ENCODE measurements at regions not wholly inside any gene's neighbourhood (a gene's known extent, or its start where the extent isn't known, plus 50 kb on each side); places are given as distances from the start of the nearest gene placed in this dataset.

DNA sequence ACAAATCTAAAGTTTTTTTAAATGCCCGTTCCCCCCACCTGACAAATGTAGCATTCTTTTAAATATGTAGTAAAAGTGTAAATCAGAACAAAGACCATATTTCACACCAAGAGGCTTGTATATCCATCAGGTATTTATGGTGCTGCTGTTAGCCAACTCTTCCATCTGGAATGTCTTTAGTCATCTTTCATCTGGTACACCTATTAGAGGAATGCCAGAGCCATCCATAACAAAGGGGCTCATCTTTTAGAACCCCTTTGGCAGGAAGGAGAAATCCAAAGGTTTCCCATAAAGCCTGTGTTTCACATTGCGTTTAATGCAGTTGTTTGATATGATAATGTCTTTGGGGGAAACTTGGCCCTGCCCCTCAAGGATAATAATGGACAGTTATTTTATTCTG lies 79.3 kb upstream of the C1orf87 start:
- DNase-seq = no peak

DNA sequence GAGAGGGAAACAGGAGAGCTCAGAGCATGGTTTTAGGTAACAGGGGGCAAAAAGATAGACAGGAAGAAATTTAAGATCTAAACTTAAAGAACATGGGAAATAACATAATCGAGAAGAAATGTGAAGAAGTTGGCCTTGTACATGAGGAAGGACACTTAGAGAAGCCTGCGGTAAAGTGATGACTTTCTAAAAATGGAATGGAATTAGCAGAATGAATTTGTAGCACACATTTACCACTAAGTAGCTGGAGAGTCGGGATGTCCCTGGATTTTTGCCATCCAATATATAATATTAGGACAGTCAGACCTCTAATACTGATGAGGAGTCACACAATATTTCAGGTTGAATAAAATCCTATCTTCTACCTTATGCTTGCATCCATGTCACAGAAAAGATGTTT lies 77.7 kb upstream of the C1orf87 start:
- DNase-seq = no peak

DNA sequence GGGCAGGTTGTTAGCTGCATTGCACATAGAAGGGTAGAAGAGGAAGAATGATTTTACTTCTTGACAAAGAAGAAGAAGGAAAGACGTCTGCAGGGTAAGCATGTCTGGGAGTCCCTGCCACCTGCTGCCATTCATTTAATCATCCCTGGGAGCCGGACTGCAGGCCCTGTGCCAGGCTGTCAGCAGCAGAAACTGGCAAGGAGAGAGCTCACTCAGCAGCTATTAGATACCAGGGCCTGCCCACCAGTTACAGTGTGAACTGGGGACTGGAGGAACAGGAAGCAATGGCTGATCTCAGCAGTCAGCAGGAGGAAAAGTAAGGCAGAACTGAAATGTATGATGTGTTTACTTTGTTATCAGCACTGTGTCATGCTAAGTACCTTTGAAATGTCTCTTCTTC lies 75.7 kb upstream of the C1orf87 start:
- DNase-seq = no peak

DNA sequence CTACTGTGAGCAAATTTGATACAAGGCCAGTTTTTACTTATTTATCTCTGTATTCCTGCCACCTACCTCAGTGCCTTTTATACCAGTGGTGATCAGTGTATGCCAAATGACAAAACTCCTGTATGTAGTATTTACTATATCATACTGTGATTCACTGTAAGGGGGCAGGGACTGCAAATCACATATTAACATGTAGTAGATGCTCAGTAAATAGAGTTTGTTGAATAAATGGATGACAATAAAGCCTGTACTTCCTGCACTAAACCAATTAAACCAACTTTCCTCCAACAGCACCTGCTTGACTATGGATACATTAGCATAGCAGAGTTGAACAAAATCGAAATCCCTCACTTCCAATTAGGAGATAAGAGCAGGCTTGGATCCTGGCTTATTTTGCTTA lies 73.3 kb upstream of the C1orf87 start:
- no peak for DNase-seq

DNA sequence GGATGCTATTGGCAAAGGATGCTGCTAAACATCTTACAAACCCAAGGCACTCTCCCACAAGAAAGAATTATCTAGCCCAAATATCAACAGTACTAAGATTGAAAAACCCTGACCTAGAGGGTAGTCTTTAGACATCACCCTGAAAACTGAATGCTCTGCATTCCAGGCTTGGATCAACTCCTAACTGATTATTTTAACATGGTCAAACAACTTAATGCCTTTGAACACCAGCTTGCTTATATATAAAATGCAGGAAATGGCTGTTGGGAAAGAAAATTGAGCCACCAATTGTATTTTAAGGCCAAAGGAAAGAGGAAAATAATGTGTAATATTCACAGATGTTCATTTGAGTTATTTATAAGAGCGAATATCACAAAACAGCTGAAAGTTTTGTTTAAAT lies 72.2 kb upstream of the C1orf87 start:
- DNase-seq = no peak

DNA sequence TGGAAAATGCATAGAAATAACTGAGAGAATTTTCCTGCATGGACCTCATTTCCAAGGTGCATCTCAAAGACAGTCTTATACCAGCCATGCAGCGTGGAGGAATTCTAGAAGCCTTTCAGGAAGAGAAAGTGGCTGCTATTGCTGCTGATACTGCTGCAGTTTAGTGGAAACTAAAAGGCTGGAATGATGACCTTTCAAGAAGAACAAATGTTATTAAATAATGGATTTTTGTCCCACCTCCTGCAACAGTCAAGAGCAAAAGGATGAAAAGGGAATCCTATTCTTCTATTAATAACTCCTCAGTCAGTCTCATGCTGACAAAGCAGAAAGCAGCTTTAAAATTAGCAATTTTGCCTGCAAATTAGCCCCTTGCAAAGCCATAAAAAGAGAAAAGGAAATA lies 68.2 kb upstream of the C1orf87 start:
- DNase-seq = no peak

DNA sequence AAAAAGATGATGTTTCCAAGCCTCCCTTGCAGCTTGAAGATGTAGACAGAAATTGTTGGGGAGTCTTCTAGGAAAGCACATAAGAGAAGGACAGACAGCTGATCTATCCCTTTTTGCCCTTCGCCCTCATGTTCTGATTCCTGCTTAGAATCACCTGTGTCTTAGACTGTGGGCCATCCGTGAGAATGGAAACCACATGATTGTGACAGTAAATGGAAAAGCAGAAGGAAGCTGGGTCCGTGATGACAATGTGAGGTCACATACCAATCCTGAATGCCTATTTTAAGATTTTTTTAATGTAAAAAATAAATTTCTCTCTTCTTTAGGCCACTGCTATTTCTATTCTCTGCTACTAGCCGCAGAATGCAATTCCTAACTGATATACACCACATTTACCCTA lies 67.7 kb upstream of the C1orf87 start:
- DNase-seq = no peak

DNA sequence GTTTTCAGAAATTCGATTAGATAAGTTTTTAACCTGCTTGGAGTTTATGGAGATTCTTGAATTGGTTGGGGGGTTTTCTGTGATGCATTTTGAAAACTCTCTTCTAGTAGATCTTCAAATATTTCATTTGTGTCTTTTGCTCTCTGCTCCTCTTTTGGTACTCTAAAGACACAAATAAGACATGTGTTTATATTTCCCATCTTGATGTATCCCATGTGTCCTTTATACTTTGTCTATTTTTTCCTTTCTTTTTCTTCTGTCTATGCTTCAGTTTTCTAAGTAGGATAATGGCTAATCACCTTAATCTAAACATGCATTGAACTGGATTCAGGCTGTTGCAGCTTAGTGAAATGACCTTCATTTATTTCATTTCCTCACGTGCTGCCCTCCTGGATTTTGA lies 63.8 kb upstream of the C1orf87 start:
- DNase-seq = no peak

DNA sequence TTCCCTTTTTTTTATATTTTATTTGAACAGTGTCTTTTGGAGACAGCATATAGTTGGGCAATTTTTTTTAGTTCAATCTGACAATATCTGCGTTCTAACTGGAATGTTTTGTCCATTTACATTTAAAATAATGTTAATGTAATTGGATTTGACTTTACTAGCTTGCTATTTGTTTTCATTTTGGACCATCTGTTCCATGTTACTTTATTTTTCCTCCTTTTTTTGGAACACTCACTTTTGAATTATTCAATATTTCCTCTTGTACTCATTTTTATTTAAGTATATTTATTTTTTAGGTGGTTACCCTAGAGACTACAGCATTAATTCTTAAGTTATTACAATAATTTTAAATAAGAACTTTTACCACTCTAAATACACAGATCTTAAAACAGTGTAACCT lies 62.8 kb upstream of the C1orf87 start:
- no peak for DNase-seq

DNA sequence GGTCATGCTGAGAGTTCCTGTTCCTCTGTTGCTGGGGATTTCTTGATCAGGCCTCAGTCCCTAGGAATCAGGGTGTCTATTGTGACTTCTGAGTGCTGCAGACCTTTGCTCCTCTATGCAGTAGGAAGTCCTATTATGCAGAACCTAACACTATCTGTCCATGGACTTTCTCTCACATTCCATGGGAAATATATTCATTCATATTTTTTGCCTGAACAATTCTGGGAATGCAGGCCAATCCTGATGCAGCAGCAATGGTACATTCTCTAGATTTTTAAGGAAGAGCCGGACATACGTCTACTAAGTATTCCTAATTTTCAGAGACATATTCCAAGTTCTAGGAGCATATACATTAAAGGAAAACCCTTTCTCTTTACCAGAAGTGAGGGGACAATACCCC lies 61.1 kb upstream of the C1orf87 start:
- DNase-seq = no peak

DNA sequence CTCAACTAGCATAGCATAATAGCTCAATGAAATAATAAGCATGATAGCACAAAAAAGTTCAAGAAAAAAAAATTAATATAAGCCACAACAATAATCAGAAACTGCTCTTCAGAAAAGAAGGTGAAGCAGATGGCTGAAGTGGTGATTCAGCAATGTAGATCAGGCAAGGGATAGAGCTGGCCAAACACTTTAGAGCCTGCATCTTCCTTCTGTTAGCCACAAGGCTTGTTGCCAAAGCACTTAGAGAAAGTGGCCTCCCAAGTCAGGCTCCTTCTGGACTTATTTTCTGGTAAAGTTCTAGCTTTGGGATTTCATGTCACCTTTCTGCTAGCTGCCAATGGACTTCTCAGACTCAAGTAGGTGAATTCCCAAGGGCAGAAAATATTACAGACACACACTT lies 60.3 kb upstream of the C1orf87 start:
- DNase-seq = no peak

DNA sequence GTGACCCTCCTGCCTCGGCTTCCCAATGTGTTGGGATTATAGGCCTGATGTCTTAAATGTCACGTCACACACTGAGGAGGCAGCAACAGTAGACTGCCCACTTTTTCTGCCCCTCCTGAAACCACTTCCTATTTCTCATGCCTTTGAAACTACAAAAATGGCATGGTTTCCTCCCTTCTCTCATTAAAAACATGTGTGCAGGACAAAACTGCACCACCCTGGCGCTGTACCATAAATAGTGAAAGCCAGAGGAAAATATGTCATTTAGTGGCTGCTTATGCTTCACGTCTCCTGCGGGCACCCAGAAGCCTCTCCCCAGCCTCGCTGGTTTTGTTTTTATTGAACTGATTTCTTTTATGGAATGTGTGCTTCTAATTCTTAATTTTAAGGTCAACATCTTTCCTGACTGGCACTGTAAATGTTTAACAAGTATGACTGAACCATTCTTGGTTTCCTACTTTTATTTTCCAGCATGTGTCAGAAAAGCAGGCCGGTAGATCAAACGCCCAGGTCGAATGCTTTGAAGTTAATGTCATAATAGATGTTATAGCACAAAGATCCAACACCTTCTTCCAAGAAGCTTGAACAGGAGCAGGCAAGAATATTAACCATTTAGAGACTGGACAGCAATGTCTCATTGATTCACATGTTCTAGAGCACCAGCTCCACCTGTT lies 59.6 kb upstream of the C1orf87 start:
- DNase-seq = no peak

DNA sequence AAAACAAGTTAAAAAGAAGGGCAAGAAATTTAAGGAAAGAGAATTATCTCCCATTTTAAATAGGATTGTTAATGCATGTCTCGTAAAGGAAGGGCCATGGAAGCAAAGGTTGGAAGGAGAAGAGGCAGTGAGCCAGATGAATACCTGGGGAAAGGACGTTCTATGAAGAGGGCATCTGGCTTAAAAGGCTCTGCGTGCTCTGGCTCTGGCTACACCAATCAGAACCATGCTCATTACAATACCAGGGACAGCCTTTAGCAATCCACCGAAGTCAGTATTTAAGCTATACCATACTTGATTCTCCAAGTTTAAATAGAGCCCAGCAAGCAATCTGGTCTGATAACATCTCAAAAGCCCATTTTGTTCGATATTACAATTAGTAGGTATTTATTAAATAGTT lies 58.5 kb upstream of the C1orf87 start:
- no peak for DNase-seq

DNA sequence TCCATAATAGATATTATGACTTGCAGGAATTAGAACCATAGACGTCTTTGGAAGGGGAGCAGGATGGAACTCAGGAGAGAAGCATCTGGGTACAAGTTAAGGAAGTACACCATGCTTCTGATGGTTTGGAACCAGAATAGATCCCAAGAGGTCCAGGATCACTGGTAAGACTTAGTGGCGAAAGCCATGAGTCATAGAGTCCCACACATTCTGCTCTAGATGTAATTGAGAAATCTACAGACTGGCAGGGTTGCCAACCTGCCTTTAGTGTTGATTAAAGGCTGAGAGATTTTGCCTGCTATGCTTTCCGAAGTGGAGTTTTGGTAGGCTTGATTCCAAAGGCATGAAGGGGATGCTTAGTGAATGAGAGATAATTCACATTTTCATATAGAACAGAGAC lies 57.1 kb upstream of the C1orf87 start:
- no peak for DNase-seq

DNA sequence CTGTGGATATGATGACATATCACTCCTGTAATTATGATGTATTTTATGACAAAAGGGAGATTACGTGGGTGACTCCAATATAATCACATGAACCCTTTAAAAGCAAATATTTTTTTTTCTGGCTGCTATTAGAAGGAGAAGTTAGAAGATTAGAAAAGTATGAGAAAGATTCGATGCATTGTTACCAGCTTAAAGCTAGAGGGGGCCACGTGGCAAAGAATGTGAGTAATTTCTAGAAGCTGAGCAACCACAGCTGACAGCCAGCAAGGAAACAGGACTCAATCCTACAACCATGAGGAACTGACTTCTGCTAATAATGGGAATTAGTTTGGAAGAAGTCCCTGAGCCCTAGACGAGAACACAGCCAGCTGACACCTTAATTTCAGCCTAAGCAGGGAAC lies 56.3 kb upstream of the C1orf87 start:
- no peak for DNase-seq

DNA sequence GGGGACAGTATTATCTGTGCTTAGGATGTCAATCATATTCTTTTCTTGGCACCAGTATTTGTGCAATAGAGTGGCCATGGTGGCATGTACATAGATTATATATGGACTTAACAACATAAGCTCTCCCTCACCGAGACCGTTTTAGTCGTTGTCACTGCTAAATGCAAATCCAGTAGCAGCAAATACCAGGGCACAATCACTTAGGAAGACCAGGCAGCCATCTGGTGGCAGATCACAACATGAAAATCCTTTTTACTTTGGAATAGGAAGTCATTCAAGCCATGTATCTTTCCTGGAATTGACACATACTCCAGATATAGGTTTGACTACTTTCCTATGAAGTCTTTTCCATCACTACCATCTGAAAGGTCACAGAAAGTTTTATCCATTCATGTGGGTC lies 53.2 kb upstream of the C1orf87 start:
- no peak for DNase-seq

All from effector CD8-positive, alpha-beta T cell (primary cell).